GM12878 (cell line): ENCODE measurements at regions not wholly inside any gene's neighbourhood (a gene's known extent, or its start where the extent isn't known, plus 50 kb on each side); places are given as distances from the start of the nearest gene placed in this dataset.

Experiments used
- ATAC-seq: fragments of 200-7000 bp; cut with Tn5 transposase; 3 replicates; pipeline ENCODE4 v1.9.1; 2020; ENCODE audit warnings: mild to moderate bottlenecking, moderate library complexity
- BruUV-seq: library from RNA; stranded (reverse); fragments of 400-500 nt; replicated peaks from 2 replicates; lab custom pipeline; 2021; lab: Mats Ljungman, UMichigan
- CTCF ChIA-PET: fragments of 300-600 bp; sonication (Branson Sonifier 250); formaldehyde crosslinking; extraction: SDS; loops from one replicate; lab custom pipeline; 2021; ENCODE audit warnings: inconsistent platforms; lab: Yijun Ruan, JAX
- POLR2A ChIA-PET: fragments of 350-600 bp; formaldehyde crosslinking; extraction: SDS; loops from one replicate; lab custom pipeline; 2021; ENCODE audit warnings: inconsistent platforms; lab: Charles Lee
- RAD21 ChIA-PET: fragments of 300-600 bp; sonication (Branson Sonifier 250); formaldehyde crosslinking; loops from one replicate; lab custom pipeline; 2023; ENCODE audit warnings: antibody characterized with exemption; ENCODE audit not compliant: unreplicated experiment; lab: Charles Lee
- SMC1A ChIA-PET: fragments of 300-600 bp; sonication (Branson Sonifier 250); formaldehyde crosslinking; loops from one replicate; lab custom pipeline; 2023; ENCODE audit not compliant: unreplicated experiment, uncharacterized antibody; lab: Charles Lee
- DNase-seq: peaks from one replicate; pipeline ENCODE4 v3.0.0-alpha.2; 2011; ENCODE audit warnings: low read depth, low spot score
- FAIRE-seq: peaks from 3 replicates; lab custom pipeline; 2011; peaks lifted over from hg19 to GRCh38; lab: Jason Lieb, UNC
- H2AFZ ChIP-seq: 2 replicates; pipeline ENCODE4 v1.6.0; 2011; ENCODE audit warnings: low read depth, low read length, control low read depth; ENCODE audit not compliant: control insufficient read depth
- H3K27ac ChIP-seq: 2 replicates; pipeline ENCODE4 v1.5.1; 2011; ENCODE audit warnings: control low read depth; ENCODE audit not compliant: control insufficient read depth, insufficient read depth
- H3K27me3 ChIP-seq, 2 experiments: replicated peaks in 1 of 2; 2 replicates each; pipeline versions ENCODE4 v1.6.0 to v1.6.1; 2011; ENCODE audit warnings: low read length in 1 of 2; ENCODE audit not compliant: control insufficient read depth in 2 of 2, insufficient read depth in 2 of 2
- H3K36me3 ChIP-seq, 2 experiments: 2 replicates each; pipeline ENCODE4 v1.5.1; 2011; ENCODE audit warnings: low read length in 1 of 2; ENCODE audit not compliant: control insufficient read depth in 2 of 2, insufficient read depth in 2 of 2
- H3K4me1 ChIP-seq: 2 replicates; pipeline ENCODE4 v1.6.1; 2011; ENCODE audit warnings: mild to moderate bottlenecking, low read length, moderate library complexity, mixed read lengths; ENCODE audit not compliant: control insufficient read depth, insufficient read depth
- H3K4me2 ChIP-seq: 2 replicates; pipeline ENCODE4 v1.6.0; 2011; ENCODE audit warnings: control low read depth; ENCODE audit not compliant: control insufficient read depth, insufficient read depth
- H3K4me3 ChIP-seq: fragments of 200-600 bp; sonication (generic); 2 replicates; pipeline ENCODE4 v1.5.1; 2016
- H3K79me2 ChIP-seq: 2 replicates; pipeline ENCODE4 v1.6.0; 2011; ENCODE audit warnings: low read length; ENCODE audit not compliant: control insufficient read depth, insufficient read depth
- H3K9ac ChIP-seq: 2 replicates; pipeline ENCODE4 v1.8.0; 2011; ENCODE audit warnings: low read length, control low read depth, mixed read lengths; ENCODE audit not compliant: control insufficient read depth, insufficient read depth
- H3K9me3 ChIP-seq: replicated peaks from 3 replicates; pipeline ENCODE4 v1.5.1; 2011; ENCODE audit warnings: mild to moderate bottlenecking, low read length; ENCODE audit not compliant: control insufficient read depth, insufficient read depth
- H4K20me1 ChIP-seq: 2 replicates; pipeline ENCODE4 v1.6.0; 2011; ENCODE audit not compliant: control insufficient read depth, insufficient read depth
- ASH2L ChIP-seq: fragments of 300-600, 200-600 bp; sonication (generic); IDR thresholded peaks from 2 replicates; pipeline ENCODE4 v1.6.1; 2017; ENCODE audit warnings: low read depth, mild to moderate bottlenecking, borderline replicate concordance
- BACH1 ChIP-seq: fragments of 450-650 bp; IDR thresholded peaks from 2 replicates; pipeline ENCODE4 v1.6.1; 2017; ENCODE audit warnings: mild to moderate bottlenecking, borderline replicate concordance
- CUX1 ChIP-seq: IDR thresholded peaks from 2 replicates; pipeline ENCODE4 v1.6.1; 2012; ENCODE audit warnings: improper control_type of control experiment, low read depth, low read length; ENCODE audit not compliant: insufficient replicate concordance
- DPF2 ChIP-seq: fragments of 450-650 bp; IDR thresholded peaks from 2 replicates; pipeline ENCODE4 v1.6.1; 2017; ENCODE audit warnings: mild to moderate bottlenecking
- EZH2 ChIP-seq: IDR thresholded peaks from 2 replicates; pipeline ENCODE4 v1.6.1; 2012; ENCODE audit warnings: low read depth, mild to moderate bottlenecking, control low read depth, inconsistent platforms, low read length, borderline replicate concordance; ENCODE audit not compliant: control insufficient read depth
- MYC ChIP-seq: IDR thresholded peaks from 2 replicates; pipeline ENCODE4 v1.6.1; 2011; ENCODE audit warnings: mild to moderate bottlenecking, low read length, moderate library complexity, inconsistent platforms; ENCODE audit not compliant: insufficient read depth, insufficient replicate concordance, insufficient read length, severe bottlenecking
- ZBTB11 ChIP-seq: fragments of 450-650 bp; formaldehyde crosslinking; IDR thresholded peaks from 2 replicates; pipeline ENCODE4 v1.5.0; 2022; ENCODE audit warnings: mild to moderate bottlenecking, missing genetic modification characterization
- ZBTB4 ChIP-seq: fragments of 450-650 bp; formaldehyde crosslinking; IDR thresholded peaks from 2 replicates; pipeline ENCODE4 v1.4.0; 2022; ENCODE audit warnings: mild to moderate bottlenecking, moderate library complexity
- ZNF207 ChIP-seq: fragments of 450-650 bp; IDR thresholded peaks from 2 replicates; pipeline ENCODE4 v1.6.1; 2014; ENCODE audit warnings: antibody characterized with exemption, mild to moderate bottlenecking, borderline replicate concordance
- ZNF274 ChIP-seq: IDR thresholded peaks from one replicate; pipeline ENCODE4 v1.8.0; 2011; ENCODE audit not compliant: insufficient read length, insufficient read depth
- WGBS: methylation state at CpG from one replicate; pipeline ENCODE4 v1.1.6; 2016; ENCODE audit warnings: low lambda C conversion rate; ENCODE audit not compliant: insufficient replicate concordance, insufficient coverage; ENCODE audit errors: missing lambda C conversion rate; 5-methylcytosine and 5-hydroxymethylcytosine counted together
- in situ Hi-C: fragments of 300-500 bp; cut with MboI; formaldehyde crosslinking; loops from 9 replicates; pipeline ENCODE4 v1.14.3; 2018; ENCODE audit warnings: mixed read lengths
- intact Hi-C: fragments of 100-400 bp; cut with micrococcal nuclease; formaldehyde crosslinking; loops from one replicate; pipeline ENCODE4 v1.14.2; 2022; ENCODE audit not compliant: unreplicated experiment

- TF ChIP-seq EZH2: no peak
- TF ChIP-seq CUX1: no peak
- no peak for TF ChIP-seq BACH1
- TF ChIP-seq ASH2L: no peak
Observed at GRCh38 chr4:11505221-11505971, 76.7 kb upstream of the HS3ST1 start (continued).

- no peaks in the 10 kb centered on the region; the same call in 2 of the 3 replicates for H3K9me3 ChIP-seq
- ChIA-PET SMC1A (no interaction called here), CTCF (no interaction called here), POLR2A (no interaction called here), RAD21 (no interaction called here)
- FAIRE-seq: no peak
- TF ChIP-seq MYC (no peak), DPF2 (no peak), ZBTB4 (CRISPR knock-in tag) (no peak), ZNF207 (no peak), ZNF274 (no peak), ZBTB11 (no peak)
- ATAC-seq: no peak
- no TSS peak for BruUV-seq
- H3K4me2 ChIP-seq: no peak overlapping the region
- DNase-seq: no peak
- no peaks in the 10 kb centered on the region for H3K4me1 ChIP-seq
- H2AFZ ChIP-seq: no peak overlapping the region
- H3K9ac ChIP-seq: no peak overlapping the region
- no peaks in the 10 kb centered on the region for H4K20me1 ChIP-seq
- no peaks in the 10 kb centered on the region for H3K27me3 ChIP-seq
- H3K27ac ChIP-seq: no peak overlapping the region
- 30% methylated on average over 3 of the region's 3 CpGs for WGBS
- intact Hi-C loops: no loop called here
- in situ Hi-C loops: no loop called here
- no peak overlapping the region for H3K4me3 ChIP-seq
- H3K36me3 ChIP-seq: no peaks in the 10 kb centered on the region
- H3K79me2 ChIP-seq: no peaks in the 10 kb centered on the region
Observed at GRCh38 chr4:11503166-11503565, 74.5 kb upstream of the HS3ST1 start.
